Heart left ventricle (tissue), 13 donors: ENCODE measurements at regions not wholly inside any gene's neighbourhood (a gene's known extent, or its start where the extent isn't known, plus 50 kb on each side); places are given as distances from the start of the nearest gene placed in this dataset.

Experiments
- POLR2A ChIP-seq, 2 donors: fragments of 450-650 bp; IDR thresholded peaks; one replicate each; pipeline ENCODE4 v1.6.1; 2017; ENCODE audit warnings: antibody characterized with exemption in 2 of 2, mild to moderate bottlenecking in 2 of 2, moderate library complexity in 2 of 2
- TF ChIP-seq, protein P1 (sequence below), 12 donors: fragments of 200-600 bp; sonication (generic) in 4 of 12; IDR thresholded peaks; one replicate each; pipeline versions ENCODE4 v1.5.0 to v1.8.0; 2018 to 2022; ENCODE audit warnings: antibody characterized with exemption in 12 of 12, mild to moderate bottlenecking in 5 of 12
- donor health status: ischemic (EF 13 %, LVEDD 7.1; RV severe dilation, severe dysfunction).
- donor health status: DM: no; HTN: yes; CAD: no.
- donor health status: DM: no; HTN: no; CAD: no.
- donor health status: ischemic (EF 25% LVEDD 6.9; RV normal size, moderate dysfunction).
- donor health status: ischemic (EF 25% LVEDD 5.7; RV mildly dilated, moderate dysfunction).
- donor health status: ischemic (EF 35%, LVEDD 5.7; RV mildly dilated, moderate dysfunction).
- donor health status: nonischemic (EF 11% LVEDD 7.7; RV severe dilation, severe dysfunction).
- donor health status: DM: yes; HTN: yes; CAD: no.
- donor health status: PGD.
- donor health status: ischemic (EF 29% LVEDD 5.4; RV normal size, mild dysfunction).
- donor health status: nonischemic (EF 23%, LVEDD 6.1; RV moderate dilation, normal function).

DNA sequence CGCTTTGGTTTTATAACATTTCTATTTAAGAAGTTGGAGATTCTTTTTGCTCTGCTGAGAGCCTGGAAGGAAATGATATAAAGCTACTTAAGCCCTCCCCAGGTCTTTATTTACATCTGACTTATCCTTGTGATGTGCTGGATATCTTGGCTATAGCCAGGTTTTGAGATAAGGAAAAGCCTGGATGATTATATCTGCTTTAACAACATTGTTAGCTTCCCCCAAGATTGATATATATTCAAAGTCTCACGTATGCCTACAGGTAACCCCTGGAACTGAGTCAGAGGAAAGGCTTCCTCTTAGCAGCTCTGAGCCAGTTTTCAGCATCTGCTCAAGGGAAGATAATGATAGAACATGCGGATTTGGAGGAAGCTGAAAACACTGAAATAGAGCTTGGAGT is 61.5 kb upstream of the CRBN start:
- TF ChIP-seq, protein P1, sequence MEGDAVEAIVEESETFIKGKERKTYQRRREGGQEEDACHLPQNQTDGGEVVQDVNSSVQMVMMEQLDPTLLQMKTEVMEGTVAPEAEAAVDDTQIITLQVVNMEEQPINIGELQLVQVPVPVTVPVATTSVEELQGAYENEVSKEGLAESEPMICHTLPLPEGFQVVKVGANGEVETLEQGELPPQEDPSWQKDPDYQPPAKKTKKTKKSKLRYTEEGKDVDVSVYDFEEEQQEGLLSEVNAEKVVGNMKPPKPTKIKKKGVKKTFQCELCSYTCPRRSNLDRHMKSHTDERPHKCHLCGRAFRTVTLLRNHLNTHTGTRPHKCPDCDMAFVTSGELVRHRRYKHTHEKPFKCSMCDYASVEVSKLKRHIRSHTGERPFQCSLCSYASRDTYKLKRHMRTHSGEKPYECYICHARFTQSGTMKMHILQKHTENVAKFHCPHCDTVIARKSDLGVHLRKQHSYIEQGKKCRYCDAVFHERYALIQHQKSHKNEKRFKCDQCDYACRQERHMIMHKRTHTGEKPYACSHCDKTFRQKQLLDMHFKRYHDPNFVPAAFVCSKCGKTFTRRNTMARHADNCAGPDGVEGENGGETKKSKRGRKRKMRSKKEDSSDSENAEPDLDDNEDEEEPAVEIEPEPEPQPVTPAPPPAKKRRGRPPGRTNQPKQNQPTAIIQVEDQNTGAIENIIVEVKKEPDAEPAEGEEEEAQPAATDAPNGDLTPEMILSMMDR (IDR thresholded peaks at IDR 0.05), result no peak
- TF ChIP-seq POLR2A (IDR thresholded peaks at IDR 0.05), result no peak
